HG02763 (cell line): ENCODE measurements at regions not wholly inside any gene's neighbourhood (a gene's known extent, or its start where the extent isn't known, plus 50 kb on each side); places are given as distances from the start of the nearest gene placed in this dataset.
"Not testable (repeated sequence)": the region's sequence is repeated elsewhere in the genome, so short reads cannot be mapped to it uniquely, and the experiment has no call there.

ENCODE experiments used
- ATAC-seq: cut with Tn5 transposase; IDR thresholded peaks from one replicate; pipeline ENCODE4 v1.9.1; 2021; ENCODE audit warnings: mild to moderate bottlenecking, moderate library complexity; ENCODE audit not compliant: unreplicated experiment

DNA sequence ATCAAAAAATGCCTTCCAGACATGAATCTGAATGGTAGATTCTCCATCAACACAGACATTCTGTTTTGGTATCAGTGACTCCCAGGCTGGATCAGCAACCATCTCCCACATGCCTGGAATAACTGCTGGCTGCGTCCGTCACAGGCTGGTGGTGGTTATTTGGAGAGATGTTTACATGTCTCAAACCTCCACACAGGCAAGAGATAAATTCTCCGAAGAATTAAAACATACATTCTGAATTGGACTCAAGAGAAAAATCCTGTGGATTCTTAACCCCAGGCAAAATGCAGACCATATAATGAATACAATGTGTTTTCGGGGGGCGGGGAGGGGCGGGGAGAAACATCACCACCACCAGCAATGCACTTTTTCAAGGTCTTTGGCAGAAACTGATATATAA, 108.2 kb downstream of the THBS2 start:
- ATAC-seq = no peak

DNA sequence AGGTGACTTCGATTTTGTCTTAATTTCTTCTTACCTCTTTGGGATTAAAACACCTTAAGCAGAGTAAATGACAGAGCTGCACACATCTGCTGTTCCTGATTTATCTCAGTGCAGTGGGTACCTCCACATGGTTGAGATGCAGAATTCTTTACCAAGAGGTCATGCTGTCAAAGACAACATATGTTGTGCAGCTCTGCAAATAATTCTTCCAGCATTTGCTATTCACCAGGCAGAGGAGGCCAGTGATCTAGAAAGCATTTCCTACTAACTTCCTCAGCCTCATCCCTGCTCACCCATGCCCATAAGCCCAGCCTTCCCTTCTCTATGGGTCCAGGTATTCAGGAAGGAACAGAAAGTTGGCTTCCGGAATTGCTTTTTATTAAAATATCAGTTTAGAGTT, 109.3 kb downstream of the THBS2 start:
- ATAC-seq = no peak

DNA sequence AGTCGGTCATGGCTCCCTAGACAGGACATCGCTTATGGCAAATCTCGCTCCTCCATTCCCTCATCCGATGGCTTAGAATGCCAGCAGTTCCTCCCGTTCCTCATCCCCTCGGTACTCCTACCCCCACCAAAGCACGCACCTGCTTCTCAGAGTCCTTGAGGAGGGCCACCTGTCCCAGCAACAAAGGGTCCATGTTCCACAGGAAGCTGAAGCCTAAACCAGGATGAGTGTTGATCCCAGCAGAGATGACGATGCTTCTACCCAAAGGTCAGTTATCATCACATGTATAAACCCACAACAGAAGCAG, 111.2 kb downstream of the THBS2 start:
- ATAC-seq = no peak

DNA sequence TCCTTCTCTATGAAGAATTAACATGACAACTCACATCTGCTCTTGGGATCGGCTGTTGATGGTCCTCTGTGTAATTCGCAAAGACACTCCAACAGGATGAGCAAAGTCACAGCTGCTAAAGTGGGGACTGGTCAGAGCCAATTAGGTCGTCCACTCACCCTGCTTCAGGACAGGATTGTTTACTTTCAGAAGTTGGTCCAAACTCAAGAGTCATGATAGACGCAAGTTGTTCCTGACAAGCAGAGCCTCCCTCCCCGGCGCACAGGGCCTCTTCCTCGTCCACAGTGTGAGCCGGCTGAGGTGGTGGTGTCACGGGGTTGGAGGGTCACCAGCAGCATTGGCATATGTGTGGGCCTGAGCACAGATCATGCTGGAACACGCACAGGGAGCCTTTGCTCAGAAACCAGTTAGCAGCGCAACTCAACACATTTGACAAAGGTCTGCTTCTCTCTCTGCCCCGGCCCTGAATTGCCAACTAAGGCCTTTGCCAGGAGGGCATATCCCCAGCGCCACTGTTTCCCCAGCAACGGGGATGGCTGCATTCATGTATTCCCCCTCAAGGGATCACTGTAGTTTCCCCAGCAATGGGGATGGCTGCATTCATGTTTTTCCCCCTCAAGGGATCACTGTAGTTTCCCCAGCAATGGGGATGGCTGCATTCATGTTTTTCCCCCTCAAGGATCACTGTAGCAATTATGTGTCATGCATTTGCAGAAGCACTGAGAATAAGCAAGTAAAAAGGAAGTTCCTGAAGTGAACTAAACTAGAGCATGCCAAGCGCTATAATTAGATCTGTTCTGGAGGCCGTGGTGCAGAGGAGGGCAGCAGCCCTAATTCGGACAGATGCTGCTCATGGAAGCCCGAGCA, 111.7 kb downstream of the THBS2 start:
- ATAC-seq = no peak

DNA sequence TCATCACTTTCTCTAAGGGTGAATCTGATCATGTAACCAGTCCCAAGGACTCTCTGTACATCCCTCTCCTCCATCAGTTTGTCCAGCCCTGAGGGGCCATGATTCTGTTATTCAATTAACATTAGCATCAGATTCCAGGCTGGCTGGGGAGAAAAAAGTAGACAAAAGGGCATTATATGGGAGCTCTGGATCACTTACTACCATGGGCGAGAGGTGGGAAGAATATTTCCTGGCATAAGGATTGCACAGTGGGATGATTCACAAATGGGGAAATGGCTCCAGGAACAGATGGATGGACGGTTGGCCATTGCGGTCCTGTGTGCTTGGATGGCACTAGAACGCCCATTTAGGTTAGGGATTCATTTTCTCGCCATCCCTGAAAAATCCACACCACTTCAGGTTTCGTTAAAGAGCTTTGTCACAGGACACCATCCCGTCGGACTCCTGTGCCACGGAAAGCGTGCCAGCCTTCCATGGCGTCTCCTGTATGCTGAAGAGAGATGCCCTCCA, 112.6 kb downstream of the THBS2 start:
- ATAC-seq = no peak

DNA sequence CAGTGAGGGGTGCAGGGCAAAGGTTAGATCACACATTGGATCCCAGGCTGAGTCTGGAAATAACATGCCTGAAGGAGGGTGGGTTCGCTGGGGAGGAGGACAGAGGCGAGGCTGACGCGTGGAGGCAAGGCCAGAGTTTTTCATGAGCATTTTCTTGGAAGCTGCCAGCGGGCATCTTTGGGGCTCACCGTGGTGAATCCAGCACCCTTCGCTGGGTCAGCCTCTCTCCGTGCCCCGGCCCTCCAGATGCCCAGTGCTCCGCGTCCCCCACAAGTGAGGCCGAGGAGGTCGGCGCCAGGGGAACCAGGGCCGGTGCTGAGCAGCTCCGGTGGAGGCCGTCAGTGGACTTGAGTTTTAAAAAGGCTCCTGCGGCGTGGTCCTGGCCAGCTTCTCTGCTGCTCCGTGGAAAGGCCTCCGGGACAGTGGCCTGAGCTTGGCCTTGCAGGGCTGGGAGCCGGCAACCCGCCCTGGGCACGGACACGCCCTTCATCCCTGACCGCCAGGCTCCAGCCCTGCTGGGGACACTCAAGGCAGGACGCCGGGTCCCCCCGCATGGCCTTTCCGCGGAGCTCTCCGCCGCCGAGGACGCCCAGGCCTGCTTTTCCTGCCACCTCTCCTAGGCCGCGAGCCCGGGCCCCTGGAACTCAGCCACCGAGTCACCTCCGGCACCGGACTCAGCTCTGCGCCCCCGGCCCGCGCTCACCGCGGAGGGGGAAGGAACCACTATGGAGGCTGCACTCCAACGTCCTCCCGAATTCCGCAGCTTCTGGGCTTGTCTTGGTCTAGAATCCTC, 114.3 kb downstream of the THBS2 start:
- ATAC-seq = no peak

DNA sequence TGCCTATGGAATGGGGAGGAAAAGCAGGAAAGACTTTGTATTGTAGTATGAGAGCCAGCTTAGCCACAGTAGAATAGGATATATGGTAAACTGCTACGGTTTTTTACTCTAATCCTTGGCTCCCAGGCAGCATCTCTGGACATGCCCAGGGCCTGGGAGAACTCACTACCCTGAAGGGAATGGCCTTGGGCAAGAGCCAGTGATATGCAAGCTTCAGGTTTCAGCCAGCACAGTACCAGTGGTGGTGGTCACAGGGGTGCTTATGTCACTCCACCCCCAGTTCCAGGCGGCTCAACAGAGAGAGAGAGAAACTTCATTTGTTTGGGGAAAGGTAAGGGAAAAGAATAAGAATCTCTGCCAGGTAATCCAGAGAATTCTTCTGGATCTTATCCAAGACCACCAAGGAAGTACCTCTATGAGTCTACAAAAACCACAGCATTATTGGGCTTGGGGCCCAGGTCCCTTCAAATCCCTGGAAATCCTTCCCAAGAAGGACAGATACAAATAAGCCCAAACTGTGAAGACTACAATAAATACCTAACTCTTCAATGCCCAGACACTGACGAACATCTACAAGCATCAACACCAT, 121.2 kb downstream of the THBS2 start:
- no peak for ATAC-seq

DNA sequence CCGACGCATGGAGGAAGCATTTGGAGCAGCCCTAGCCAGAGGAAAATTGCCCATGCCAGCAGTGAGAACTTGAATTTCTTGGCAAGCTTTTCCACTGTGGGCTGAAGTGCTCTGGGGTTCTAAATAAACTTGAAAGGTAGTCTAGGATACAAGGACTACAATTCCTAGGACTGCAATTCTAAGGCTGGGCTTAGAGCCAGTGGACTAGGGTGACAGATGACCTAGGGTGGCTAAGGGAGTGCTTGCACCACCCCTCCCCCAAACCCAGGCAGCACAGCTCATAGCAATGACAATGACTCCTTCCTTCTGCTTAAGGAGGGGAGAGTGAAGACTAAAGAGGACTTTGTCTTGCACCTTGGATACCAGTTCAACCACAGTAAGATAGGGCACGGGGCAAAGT, 122.3 kb downstream of the THBS2 start:
- ATAC-seq = no peak

DNA sequence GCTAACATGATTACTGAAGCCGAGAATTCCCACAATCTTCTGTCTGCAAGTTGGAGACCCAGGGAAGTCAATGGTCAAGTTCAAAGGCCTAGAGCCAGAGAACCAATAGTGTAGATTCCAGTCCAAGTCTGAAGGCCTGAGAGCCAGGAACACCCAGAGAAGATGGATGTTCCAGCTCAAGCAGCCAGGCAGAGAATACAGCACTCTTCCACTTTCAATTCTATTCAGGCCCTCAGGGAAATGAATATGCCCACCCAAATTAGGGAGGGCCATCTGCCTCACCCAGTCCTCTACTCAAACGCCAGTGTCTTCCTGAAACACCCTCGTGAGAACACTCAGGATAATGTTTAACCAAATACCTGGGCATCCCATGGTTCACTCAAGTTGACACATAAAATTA, 123.5 kb downstream of the THBS2 start:
- no peak for ATAC-seq

DNA sequence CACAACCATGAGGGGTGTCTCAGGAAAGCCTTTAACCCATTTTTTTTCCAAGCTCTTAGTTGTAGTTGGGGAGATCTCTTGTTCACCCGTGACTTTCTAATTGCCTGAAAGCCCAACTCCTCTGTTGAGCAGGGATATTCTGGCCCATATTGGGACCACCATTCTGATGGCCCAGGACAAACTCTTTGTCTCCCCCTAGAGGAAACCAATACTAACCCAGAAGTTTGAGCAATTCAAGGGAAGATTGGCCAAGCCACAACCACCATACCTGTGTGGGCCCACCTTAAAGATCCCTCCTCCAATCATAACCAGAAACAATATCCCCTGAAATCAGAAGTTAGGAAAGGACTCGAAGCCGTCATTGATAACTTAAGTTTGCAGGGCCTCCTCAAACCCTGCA, 132.6 kb downstream of the THBS2 start:
- no peak for ATAC-seq

DNA sequence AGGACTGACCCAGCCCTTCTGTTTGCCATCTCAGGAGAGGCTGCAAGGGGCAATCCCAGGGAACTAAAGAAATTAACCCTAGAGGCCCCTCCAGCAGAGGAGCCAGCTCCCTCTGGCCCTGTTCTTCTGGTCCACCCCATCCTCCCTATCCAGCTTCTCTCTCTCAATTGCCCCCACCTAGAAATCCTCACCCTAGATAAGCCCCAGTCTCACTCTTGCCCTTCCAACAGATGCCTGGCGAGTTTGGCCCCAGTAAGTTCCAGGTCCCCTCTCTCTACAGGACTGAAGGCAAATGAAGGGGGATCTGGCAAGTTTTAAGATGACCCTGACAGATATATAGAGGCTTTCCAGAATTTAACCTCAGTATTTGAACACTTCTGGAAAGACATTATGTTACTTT, 134.0 kb downstream of the THBS2 start:
- ATAC-seq = no peak

DNA sequence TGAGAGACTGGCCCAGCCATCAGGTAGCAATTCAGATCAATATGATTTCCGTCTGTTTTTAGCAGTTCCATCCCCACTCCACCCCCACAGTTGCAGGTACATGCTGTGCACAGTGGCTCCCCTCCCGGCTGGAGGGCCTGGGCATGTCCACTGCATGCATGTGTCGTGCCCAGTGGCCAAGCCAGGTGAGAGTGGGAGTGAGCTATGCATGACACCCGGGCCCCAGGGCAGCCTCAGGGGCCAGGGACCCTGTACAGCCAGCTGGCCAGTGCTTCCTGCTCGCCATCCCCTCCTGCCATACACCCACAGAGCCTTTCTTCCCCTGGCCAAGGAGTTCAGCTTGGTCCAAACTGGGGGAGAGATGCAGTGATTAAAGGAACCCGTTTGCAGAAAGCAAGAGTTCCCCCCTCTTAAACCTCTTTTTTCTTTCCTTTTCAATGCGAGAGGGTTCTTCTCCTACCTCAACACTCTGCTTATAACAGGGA, 135.3 kb downstream of the THBS2 start:
- ATAC-seq = no peak

DNA sequence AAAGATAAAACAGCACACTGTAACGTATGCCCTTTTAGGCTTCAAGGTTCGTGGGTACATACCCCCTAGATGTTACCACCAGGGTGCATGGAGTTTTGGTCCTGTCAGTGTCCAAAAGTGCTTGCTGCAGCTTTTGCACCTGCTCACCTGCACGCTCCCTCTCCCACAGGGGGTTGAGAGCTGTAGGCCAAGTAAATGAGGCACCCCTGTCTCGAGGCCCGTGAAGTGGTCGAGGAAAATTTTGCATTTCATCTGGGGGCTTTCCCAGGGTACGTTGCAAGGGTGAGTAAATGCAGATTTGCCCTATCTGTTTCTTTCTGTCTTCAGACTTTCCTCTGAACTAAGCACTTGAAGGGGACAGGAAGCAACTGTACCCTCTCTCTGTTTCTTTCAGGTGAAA, 136.0 kb downstream of the THBS2 start:
- ATAC-seq = no peak

DNA sequence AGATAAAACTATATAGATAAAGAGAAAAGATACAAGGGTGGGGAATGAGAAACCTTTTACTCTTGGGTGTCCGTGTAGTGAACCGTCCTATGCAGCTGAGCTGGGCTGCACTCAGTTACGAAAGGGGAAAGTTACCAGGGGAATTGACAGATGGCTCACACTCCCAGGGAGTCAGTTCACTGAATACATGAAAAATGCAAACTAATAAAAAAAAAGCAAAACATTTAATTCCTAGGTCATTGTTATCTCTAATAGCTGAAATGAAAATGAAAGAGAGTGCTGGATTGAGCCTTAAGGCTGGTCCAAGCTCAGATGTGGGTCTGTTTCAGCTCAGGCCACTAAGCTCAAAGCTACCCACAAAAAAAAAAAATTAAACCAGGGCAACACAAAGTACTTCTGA, 138.0 kb downstream of the THBS2 start:
- no peak for ATAC-seq

DNA sequence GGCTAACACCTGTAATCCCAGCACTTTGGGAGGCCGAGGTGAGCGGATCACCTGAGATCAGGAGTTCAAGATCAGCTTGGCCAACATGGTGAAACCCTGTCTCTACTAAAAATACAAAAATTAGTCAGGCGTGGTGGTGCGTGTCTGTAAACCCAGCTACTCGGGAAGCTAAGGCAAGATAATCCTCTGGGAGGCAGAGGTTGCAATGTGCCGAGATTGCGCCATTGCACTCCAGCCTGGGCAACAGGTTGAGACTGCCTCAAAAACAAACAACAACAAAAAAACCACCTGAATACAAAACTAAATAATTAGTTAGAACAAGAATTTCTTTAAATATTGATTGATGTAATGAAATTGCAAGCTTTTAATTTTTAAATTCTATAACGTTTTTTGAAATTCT, 139.0 kb downstream of the THBS2 start:
- ATAC-seq = not testable (repeated sequence)

DNA sequence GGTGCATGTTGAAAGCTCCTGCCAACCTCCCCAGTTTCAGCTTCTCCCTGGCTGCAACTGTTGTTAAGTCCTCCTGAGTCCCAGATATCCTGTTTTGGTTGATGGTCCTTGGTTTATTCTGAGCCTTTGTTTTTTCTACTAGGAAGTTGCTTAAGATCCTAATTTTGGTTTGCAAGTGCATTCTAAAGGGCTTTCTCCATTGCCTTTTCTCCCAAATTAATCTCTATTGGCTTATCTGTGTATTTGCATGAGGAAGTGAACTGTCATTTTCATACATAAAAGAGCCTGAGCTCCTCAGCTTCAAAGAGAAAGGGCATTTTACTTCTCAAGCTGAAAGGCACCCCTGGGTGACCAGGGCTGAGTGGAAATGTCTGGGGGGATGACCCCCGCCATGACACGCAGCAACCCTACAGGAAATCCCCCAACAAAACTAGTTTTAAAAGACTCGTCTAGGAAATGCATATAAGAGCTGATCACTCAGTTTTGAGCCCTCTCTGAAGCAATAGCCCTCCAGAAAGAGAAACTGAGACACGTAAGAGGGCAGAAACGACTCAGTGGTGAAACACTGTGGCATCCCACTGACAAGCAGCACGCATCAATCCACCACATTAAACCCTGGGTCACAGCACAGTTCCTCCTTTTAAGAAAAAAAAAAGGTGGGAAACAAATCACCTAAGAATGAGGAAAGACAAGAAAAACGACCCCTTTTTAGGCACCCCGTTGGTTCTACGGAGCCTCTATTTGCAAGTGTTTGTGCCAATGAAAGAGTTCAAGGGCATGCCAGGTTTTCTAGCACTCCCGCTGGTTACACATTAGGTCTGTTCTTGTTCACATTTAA, 140.9 kb downstream of the THBS2 start:
- peak; percentile 67 for ATAC-seq

DNA sequence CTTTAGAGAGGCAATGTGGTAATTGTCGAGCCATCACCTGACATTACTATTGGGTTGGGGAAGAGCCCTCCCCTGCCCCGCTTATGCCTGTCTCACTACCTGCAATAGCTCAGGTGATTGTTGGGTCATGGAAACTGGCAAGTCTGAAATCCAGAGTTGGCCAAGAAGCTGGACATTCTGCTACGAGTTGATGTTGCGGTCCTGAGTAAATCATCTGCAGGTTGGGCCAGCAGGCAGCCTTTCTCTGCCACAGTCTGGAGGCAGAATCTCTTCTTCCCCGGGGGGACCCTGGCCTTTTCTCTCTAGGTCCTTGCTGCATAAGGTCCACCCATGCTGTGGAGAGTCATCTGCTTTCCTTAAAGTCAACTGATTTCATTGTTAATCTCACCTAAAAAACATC, 142.4 kb downstream of the THBS2 start:
- ATAC-seq = no peak

DNA sequence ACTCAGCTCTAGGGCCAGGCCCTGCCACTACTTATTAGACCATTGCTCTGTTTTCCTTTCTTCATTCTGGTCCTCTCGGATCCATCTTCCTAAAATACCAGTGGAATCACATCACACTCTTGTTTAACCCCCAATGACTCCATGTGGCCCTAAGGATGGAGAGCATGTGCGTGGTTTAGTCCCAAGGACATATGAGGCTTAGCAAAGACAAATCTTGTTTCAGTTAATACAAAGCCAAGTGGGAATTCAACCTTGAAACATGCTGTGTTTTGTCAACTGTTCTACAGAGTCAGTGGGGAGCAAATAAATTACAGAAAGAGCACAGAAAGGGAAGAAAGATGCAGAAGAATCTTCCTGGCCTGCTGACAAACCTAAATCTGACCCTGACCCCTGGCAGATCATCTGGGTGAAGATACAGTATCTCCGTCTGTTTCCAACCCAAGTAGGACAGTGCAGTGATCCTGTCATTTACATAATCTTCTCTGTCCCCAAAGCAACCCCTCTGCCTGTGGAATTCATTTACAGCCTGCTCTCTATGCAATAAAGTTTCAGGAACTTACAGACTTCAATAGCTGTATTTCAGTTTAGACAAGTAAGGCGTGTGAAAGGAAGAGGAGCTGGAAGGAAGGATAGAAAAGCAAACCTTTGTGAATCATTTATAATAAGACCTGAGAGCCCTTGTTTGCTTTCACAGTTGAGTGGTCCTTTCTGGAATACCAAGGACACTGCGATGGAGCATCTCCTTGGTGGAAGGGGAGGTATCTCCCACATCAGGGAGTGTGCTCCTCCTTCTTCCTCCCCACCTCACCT, 144.0 kb downstream of the THBS2 start:
- no peak for ATAC-seq

DNA sequence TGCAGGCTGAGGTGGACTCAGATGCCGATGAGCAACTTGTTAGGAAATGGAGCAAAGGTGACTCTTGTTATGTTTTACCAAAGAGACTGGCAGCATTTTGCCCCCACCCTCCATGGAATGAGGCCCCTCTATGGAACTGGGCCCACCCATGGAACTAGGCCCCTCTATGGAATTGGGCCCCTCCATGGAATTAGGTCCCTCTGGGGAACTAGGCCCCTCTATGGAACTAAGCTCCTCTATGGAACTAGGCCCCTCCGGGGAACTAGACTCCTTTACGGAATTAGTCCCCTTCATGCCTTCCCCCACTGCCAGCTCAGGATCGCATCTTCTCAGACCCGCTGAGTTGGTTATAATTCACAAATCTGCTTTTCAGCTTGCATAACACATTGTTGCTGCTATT, 144.9 kb downstream of the THBS2 start:
- no peak for ATAC-seq

DNA sequence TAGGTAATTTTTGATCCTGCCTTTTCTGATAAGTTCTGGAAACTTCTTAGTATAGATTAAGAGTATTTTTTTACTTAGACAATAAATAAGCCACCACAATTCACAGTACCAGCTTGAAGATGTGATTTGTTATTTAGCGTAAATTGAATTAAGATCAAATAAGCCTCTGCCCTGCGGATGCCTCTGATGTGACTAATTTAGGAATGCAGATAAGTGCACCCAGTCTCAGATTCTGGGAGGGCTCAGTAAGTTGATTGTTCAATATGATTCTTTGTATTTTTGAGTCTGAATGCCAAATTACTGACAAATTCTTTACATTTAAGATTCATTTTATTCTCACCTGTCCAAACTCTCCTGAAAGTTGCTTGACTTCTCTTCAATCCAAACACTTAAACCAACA, 147.5 kb downstream of the THBS2 start:
- ATAC-seq = no peak
